ENCODE measurements at regions not wholly inside any gene's neighbourhood (a gene's known extent, or its start where the extent isn't known, plus 50 kb on each side); places are given as distances from the start of the nearest gene placed in this dataset.

DNA sequence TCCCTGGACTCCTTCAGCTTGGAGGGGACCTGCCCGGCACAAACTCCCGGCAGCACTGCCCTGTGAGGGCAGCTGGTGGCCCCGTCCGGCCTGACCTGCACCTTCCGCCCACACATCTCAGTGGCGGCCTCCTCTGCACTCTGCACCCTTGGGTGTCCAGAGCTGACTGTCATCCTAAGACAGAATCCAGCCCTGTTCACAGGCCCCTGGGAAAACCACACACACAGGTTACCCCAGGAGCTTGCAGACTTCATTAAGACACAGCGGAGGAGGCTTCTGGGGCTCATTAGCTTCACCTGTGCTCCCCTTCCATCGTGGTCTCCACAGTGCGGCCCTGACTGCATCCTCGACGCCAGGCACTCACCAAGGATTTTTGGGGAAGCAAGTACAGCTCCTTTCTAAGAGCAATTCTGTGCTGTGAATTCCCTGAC is 51.5 kb upstream of the SHH start:
- H3K36me3 ChIP-seq (ENCODE audit: control insufficient read depth in 1 of 2, insufficient read depth in 2 of 2, low read length in 1 of 2), result no peaks in the 10 kb centered on the region
- intact Hi-C loops (cut with DNase I), result no loop called here
- WGBS, 2 donors, result 88% methylated on average over 11 of the region's 11 CpGs
- DNase-seq, result no peak
- H3K4me3 ChIP-seq (ENCODE audit: low read length in 2 of 2), result no peak overlapping the region
- no peaks in the 10 kb centered on the region for H3K27me3 ChIP-seq (ENCODE audit: control insufficient read depth in 1 of 2, insufficient read depth in 2 of 2, low read length in 1 of 2)
- no peaks in the 10 kb centered on the region for H3K9me3 ChIP-seq (ENCODE audit: control insufficient read depth, low read length)
- no peaks in the 10 kb centered on the region for H3K4me1 ChIP-seq (ENCODE audit: control insufficient read depth in 1 of 2, insufficient read depth in 2 of 2, low read length in 2 of 2)
- no peak for ATAC-seq (ENCODE audit: low FRiP score)
- H3K27ac ChIP-seq (ENCODE audit: low read depth in 1 of 2, low read length in 2 of 2), result no peak overlapping the region

DNA sequence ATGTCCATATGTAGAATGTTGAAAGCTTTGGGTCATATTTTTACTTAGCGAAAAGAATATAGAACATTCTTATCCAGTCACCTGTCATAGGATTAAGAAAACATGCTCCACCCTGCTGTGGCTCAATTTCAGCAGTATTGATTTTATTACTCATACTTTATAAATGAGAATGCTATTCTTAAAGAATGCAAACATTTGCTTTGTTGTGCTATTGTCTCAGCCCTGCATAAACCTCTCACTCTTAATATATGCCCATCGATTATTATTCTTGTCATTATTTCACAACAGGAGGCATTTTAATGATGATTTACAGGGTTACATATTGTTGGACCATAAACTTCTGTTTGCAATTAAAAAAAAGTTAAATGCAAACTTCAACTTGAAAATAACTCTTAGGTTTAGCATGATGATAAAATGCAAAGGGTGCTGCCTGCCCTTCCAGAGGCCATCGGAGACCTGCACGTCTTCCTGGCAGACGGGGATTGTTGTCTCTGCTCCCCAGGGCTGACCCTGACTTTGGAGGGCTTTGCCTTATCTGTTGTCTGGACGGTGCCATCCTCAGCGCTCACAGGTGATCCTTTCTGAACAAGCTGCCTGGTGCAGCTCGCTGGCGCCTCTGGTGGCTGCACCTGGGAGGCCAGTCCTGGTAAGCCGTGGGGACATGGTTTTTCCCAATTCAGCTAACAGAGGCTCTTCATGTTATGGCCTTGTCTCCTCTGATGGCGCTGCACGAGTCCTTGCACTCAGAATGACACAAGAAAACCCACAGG is 50.0 kb upstream of the SHH start:
- Histone ChIP-seq H3K9me3 (ENCODE audit: control insufficient read depth, low read length) (no peaks in the 10 kb centered on the region), H3K27ac (ENCODE audit: low read depth in 1 of 2, low read length in 2 of 2) (no peak overlapping the region), H3K4me3 (ENCODE audit: low read length in 2 of 2) (no peak overlapping the region), H3K27me3 (ENCODE audit: control insufficient read depth in 1 of 2, insufficient read depth in 2 of 2, low read length in 1 of 2) (no peaks in the 10 kb centered on the region), H3K4me1 (ENCODE audit: control insufficient read depth in 1 of 2, insufficient read depth in 2 of 2, low read length in 2 of 2) (no peaks in the 10 kb centered on the region), H3K36me3 (ENCODE audit: control insufficient read depth in 1 of 2, insufficient read depth in 2 of 2, low read length in 1 of 2) (no peaks in the 10 kb centered on the region)
- 79 to 82% methylated on average over 12 of the region's 12 CpGs for WGBS, 2 donors
- DNase-seq, result no peak
- ATAC-seq (ENCODE audit: low FRiP score), result no peak
- intact Hi-C loops (cut with DNase I), result no loop called here
